Brain microvascular endothelial cell (primary cell): ENCODE measurements at regions not wholly inside any gene's neighbourhood (a gene's known extent, or its start where the extent isn't known, plus 50 kb on each side); places are given as distances from the start of the nearest gene placed in this dataset.

ENCODE experiments used
- DNase-seq: peaks from one replicate; pipeline ENCODE4 v3.0.0-alpha.2; 2020
- H3K27ac ChIP-seq: fragments of 250-450 bp; sonication (Bioruptor Pico); 2 replicates; pipeline ENCODE4 v1.5.1; 2020; ENCODE audit warnings: mild to moderate bottlenecking, moderate library complexity
- H3K27me3 ChIP-seq: fragments of 250-450 bp; sonication (Bioruptor Pico); replicated peaks from 2 replicates; pipeline ENCODE4 v1.5.1; 2020; ENCODE audit warnings: mild to moderate bottlenecking
- H3K36me3 ChIP-seq: fragments of 250-450 bp; sonication (Bioruptor Pico); replicated peaks from 2 replicates; pipeline ENCODE4 v1.5.1; 2020; ENCODE audit warnings: mild to moderate bottlenecking
- H3K4me3 ChIP-seq: 2 replicates; pipeline ENCODE4 v1.5.1; 2011; ENCODE audit warnings: low read depth, mild to moderate bottlenecking, control low read depth, low read length, moderate library complexity
- CTCF ChIP-seq: IDR thresholded peaks from 2 replicates; pipeline ENCODE4 v1.5.1; 2011; ENCODE audit warnings: low read depth, mild to moderate bottlenecking, moderate library complexity, low read length, control low read depth, inconsistent platforms; ENCODE audit errors: missing control alignments
- in situ Hi-C: cut with HindIII; loops from 2 replicates; pipeline ENCODE4 v1.10.0; 2017; ENCODE audit warnings: low sequenced_read_pairs, low pct_ligation_motif_present

- H3K27me3 ChIP-seq = no peaks in the 10 kb centered on the region
- in situ Hi-C loops = no loop called here
- TF ChIP-seq CTCF = no peak
- no peaks in the 10 kb centered on the region for H3K36me3 ChIP-seq
- no peak overlapping the region for H3K27ac ChIP-seq
- H3K4me3 ChIP-seq = no peak overlapping the region
- DNase-seq = no peak
Measured at GRCh38 chr5:166505067-166505466, 1786.4 kb upstream of the WWC1 start.

GRCh38 chr5:166505544-166505943 is 1785.9 kb upstream of the WWC1 start:
- no peak for TF ChIP-seq CTCF
- Histone ChIP-seq H3K27me3 (no peaks in the 10 kb centered on the region), H3K36me3 (no peaks in the 10 kb centered on the region), H3K4me3 (no peak overlapping the region), H3K27ac (no peak overlapping the region)
- in situ Hi-C loops = no loop called here
- DNase-seq = no peak

GRCh38 chr5:166507810-166508425 is 1783.5 kb upstream of the WWC1 start:
- in situ Hi-C loops = no loop called here
- H3K4me3 ChIP-seq = no peak overlapping the region
- no peaks in the 10 kb centered on the region for H3K36me3 ChIP-seq
- no peak for TF ChIP-seq CTCF
- H3K27ac ChIP-seq = no peak overlapping the region
- DNase-seq = no peak
- H3K27me3 ChIP-seq = no peaks in the 10 kb centered on the region

- no peaks in the 10 kb centered on the region for H3K36me3 ChIP-seq
- H3K27me3 ChIP-seq = no peaks in the 10 kb centered on the region
- H3K4me3 ChIP-seq = no peak overlapping the region
- H3K27ac ChIP-seq = no peak overlapping the region
- in situ Hi-C loops = no loop called here
- no peak for TF ChIP-seq CTCF
- no peak for DNase-seq
Measured at GRCh38 chr5:166509085-166509484, 1782.4 kb upstream of the WWC1 start.

GRCh38 chr5:166517976-166518375 is 1773.5 kb upstream of the WWC1 start:
- in situ Hi-C loops = no loop called here
- TF ChIP-seq CTCF = no peak

GRCh38 chr5:166523206-166523605 is 1768.2 kb upstream of the WWC1 start:
- Histone ChIP-seq H3K4me3 (no peak overlapping the region), H3K36me3 (no peaks in the 10 kb centered on the region), H3K27ac (no peak overlapping the region), H3K27me3 (no peaks in the 10 kb centered on the region)
- TF ChIP-seq CTCF = no peak
- in situ Hi-C loops = no loop called here
- DNase-seq = no peak

More at GRCh38 chr5:166517976-166518375, 1773.5 kb upstream of the WWC1 start:
- Histone ChIP-seq H3K27me3 (no peaks in the 10 kb centered on the region), H3K4me3 (no peak overlapping the region), H3K36me3 (no peaks in the 10 kb centered on the region), H3K27ac (no peak overlapping the region)
- no peak for DNase-seq
